NT2/D1 (cell line): ENCODE measurements at regions not wholly inside any gene's neighbourhood (a gene's known extent, or its start where the extent isn't known, plus 50 kb on each side); places are given as distances from the start of the nearest gene placed in this dataset.

Experiments
- SUZ12 ChIP-seq: IDR thresholded peaks from 2 replicates; pipeline ENCODE4 v1.6.1; 2011; ENCODE audit not compliant: insufficient read length, insufficient read depth; ENCODE audit errors: extremely low read depth
- YY1 ChIP-seq: IDR thresholded peaks from 2 replicates; pipeline ENCODE4 v1.6.1; 2011; ENCODE audit not compliant: insufficient read length, insufficient read depth
- ZNF274 ChIP-seq: IDR thresholded peaks from 2 replicates; pipeline ENCODE4 v1.6.1; 2011; ENCODE audit warnings: mild to moderate bottlenecking, low read depth, low read length

DNA sequence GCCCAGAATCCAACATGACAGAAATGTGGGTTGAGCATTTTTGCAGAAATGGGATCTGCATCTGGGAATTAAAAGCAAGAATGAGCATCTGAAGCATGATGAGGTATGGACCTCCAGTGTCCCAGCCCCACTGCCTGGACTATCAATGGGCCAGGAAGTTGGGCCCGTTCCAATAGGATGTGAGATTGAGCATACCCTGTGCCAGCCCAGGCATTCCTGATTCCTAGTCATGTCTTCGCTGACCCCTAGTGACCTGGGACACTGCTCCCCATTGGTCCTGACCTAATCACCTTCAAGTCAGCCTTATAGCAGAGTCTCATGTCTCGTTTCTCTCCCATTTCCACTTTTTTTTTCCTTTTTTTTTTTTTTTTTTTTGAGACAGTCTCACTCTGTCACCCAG lies 197.4 kb upstream of the IRX2 start:
- TF ChIP-seq YY1: no peak
- TF ChIP-seq ZNF274: no peak
- no peak for TF ChIP-seq SUZ12
